Muscle layer of colon (tissue), 2 donors: ENCODE measurements at regions not wholly inside any gene's neighbourhood (a gene's known extent, or its start where the extent isn't known, plus 50 kb on each side); places are given as distances from the start of the nearest gene placed in this dataset.
"Not testable (repeated sequence)": the region's sequence is repeated elsewhere in the genome, so short reads cannot be mapped to it uniquely, and the experiment has no call there.

ENCODE experiments used
- H3K27ac ChIP-seq: one replicate; pipeline ENCODE4 v1.7.0; 2013; ENCODE audit warnings: low read depth, mild to moderate bottlenecking, low read length, moderate library complexity
- H3K27me3 ChIP-seq, 2 donors: one replicate each; pipeline ENCODE4 v1.7.0; 2013; ENCODE audit warnings: low read length in 2 of 2, mild to moderate bottlenecking in 2 of 2; ENCODE audit not compliant: insufficient read depth in 2 of 2, control insufficient read depth in 1 of 2
- H3K36me3 ChIP-seq: one replicate; pipeline ENCODE4 v1.7.0; 2013; ENCODE audit warnings: mild to moderate bottlenecking, low read length; ENCODE audit not compliant: insufficient read depth
- H3K4me1 ChIP-seq: one replicate; pipeline ENCODE4 v1.7.0; 2013; ENCODE audit warnings: mild to moderate bottlenecking, low read length; ENCODE audit not compliant: insufficient read depth
- H3K4me3 ChIP-seq, 2 donors: one replicate each; pipeline ENCODE4 v1.7.0; 2013; ENCODE audit warnings: low read length in 2 of 2, low read depth in 1 of 2, mild to moderate bottlenecking in 1 of 2, moderate library complexity in 1 of 2
- H3K9ac ChIP-seq: one replicate; pipeline ENCODE4 v1.7.0; 2013; ENCODE audit warnings: low read length
- H3K9me3 ChIP-seq: one replicate; pipeline ENCODE4 v1.7.0; 2013; ENCODE audit warnings: mild to moderate bottlenecking, low read length
- donor health status: abdominal sarcoma.
- donor health status: Adenocarcinoma of cecum.

DNA sequence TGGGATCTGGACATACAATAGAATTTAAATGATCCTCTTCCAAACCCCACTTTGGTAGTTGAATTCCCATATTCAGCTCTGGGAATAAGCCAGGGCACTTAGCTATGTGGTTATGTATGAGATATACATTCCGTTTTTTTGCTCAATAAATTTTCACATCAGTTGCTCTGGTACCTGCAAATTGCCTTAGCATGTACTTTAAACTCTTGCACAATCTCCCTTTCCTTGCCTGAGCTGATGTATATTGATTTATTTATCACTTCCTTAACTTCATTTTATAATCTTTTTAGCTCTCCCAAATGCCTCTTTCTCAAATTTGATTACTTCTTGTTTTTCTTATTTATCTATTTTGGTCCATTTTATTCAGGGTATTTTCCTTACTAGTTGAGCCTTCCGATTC is 90.1 kb upstream of the AGA start:
- no peak overlapping the region for H3K4me3 ChIP-seq
- H3K27me3 ChIP-seq = no peaks in the 10 kb centered on the region
- no peaks in the 10 kb centered on the region for H3K4me1 ChIP-seq
- H3K27ac ChIP-seq = no peak overlapping the region
- no peaks in the 10 kb centered on the region for H3K9me3 ChIP-seq
- no peaks in the 10 kb centered on the region for H3K36me3 ChIP-seq
- no peak overlapping the region for H3K9ac ChIP-seq

DNA sequence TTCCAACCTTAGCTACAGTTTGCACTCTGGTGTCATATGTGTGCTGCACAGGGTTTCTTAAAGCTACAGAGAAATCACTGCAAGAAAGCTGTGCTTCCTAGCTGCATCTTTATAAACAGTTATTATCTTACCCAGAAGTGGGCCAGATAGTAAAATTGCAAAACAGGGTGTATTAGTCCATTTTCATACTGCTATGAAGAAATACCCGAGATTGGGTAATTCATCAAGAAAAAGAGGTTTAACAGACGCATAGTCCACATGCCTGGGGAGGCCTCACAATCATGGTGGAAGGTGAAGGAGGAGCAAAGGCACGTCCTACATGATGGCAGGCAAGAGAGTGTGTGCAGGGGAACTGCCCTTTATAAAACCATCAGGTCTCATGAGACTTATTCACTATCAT is 92.6 kb upstream of the AGA start:
- H3K36me3 ChIP-seq, H3K27ac ChIP-seq, H3K9me3 ChIP-seq, H3K4me3 ChIP-seq, H3K4me1 ChIP-seq, H3K27me3 ChIP-seq, H3K9ac ChIP-seq: not testable (repeated sequence)

DNA sequence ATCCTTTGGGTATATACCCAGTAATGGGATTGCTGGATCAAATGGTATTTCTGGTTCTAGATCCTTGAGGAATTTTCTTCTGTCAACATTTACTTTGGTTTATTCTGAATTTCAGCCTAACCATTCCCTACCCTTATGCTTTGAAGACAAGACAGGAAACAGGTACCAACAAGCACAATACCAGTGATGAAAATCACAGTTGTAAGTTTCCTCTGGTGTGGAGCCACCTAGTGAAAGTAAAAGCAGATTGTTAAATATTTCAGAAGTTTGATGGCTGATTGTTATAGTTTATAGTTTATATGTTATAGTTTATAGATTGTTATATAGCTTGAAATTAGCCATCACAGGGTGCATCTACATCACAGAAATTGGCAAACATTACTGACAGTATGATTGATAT is 104.5 kb upstream of the AGA start:
- H3K27me3 ChIP-seq = no peaks in the 10 kb centered on the region
- no peak overlapping the region for H3K27ac ChIP-seq
- H3K9me3 ChIP-seq = no peaks in the 10 kb centered on the region
- no peak overlapping the region for H3K4me3 ChIP-seq
- no peaks in the 10 kb centered on the region for H3K36me3 ChIP-seq
- H3K4me1 ChIP-seq = no peaks in the 10 kb centered on the region
- no peak overlapping the region for H3K9ac ChIP-seq

DNA sequence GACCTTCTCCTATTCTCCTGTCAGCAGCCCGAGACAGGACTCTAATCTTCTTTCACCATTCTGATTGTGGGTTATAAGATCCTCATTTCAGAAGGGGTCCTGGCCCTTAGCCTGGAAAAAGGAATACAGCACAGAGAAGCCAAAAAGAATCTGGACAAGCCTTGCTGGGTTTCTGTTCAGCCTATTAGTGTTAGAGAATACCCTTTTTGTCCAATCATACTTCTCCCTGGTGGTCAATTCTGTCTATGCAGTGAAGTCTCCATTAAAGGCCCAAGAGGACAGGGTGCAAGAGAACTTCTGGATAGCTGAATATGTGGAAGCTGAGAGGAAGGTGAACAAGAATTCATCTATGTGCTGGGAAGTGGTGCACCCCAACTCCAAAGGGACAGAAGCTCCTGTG is 105.7 kb upstream of the AGA start:
- Histone ChIP-seq H3K9me3 (no peaks in the 10 kb centered on the region), H3K9ac (no peak overlapping the region), H3K27me3 (no peaks in the 10 kb centered on the region), H3K27ac (no peak overlapping the region), H3K36me3 (no peaks in the 10 kb centered on the region), H3K4me3 (no peak overlapping the region), H3K4me1 (no peaks in the 10 kb centered on the region)

DNA sequence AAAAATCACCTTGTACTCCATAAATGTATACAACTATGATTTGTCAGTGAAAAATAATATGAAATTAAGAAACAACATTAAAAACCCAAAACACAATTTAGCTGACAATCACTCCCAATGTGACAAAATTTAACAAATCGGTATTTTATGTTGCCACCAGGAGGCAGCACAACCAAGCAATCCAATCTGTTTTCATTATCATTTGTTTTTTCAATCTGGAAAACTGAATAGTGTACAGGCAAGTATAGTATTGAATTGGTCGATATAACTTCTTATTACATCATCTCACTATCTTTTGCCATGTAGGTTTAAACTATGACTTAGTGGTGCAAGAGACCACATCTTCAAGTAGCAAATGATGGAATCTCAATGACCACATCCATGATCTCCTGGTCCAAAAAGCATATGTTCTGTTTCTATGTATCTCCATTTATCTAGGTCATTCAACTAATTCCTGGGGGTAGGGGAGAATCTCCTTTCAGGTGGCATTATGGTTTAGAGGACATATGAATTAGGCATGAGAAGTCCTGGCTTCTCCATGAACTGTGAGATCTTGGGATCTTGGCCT is 112.9 kb upstream of the AGA start:
- Histone ChIP-seq H3K36me3 (no peaks in the 10 kb centered on the region), H3K4me3 (no peak overlapping the region), H3K4me1 (no peaks in the 10 kb centered on the region), H3K27ac (no peak overlapping the region), H3K27me3 (no peaks in the 10 kb centered on the region), H3K9ac (no peak overlapping the region), H3K9me3 (no peaks in the 10 kb centered on the region)

DNA sequence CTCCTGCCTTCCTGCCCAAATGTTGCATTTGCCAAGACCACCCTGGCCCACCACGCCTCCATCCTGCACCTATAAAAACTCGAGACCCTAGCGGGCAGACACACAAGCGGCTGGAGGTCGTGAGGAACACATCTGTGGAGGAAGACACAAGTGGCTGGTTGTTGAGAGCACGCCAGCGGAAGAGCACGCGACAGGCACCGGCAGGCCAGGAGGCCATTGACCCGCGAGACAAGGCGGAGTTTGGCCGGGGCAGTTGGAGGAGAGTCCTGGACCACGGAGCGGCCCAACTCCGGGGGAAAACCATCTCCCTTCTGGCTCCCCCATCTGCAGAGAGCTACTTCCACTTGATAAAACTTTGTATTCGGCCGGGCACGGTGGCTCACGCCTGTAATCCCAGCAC is 115.2 kb upstream of the AGA start:
- no peaks in the 10 kb centered on the region for H3K4me1 ChIP-seq
- H3K27me3 ChIP-seq = no peaks in the 10 kb centered on the region
- H3K9me3 ChIP-seq = no peaks in the 10 kb centered on the region
- H3K27ac ChIP-seq = no peak overlapping the region
- H3K36me3 ChIP-seq = no peaks in the 10 kb centered on the region
- H3K9ac ChIP-seq = no peak overlapping the region
- no peak overlapping the region for H3K4me3 ChIP-seq

DNA sequence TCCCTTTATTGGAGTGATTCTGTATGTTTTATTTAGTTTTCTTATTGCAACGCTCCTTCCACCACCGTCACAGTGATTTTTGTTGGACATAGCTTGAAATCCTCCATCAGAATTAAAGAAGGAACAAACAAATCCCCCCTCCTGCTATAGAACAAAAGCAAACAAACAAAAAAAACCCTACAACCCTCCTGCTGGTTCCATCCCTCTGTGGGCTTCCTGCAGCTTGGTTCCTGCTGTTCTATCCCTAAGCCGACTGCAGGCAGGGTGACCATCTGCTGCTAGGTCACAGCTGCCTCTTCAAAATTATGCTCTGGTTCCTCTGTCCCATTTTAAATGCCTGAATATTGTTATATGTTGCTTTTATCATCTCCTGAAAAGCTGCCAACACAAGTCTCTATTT is 116.8 kb upstream of the AGA start:
- Histone ChIP-seq H3K27ac (no peak overlapping the region), H3K36me3 (no peaks in the 10 kb centered on the region), H3K27me3 (no peaks in the 10 kb centered on the region), H3K4me1 (no peaks in the 10 kb centered on the region), H3K4me3 (no peak overlapping the region), H3K9me3 (no peaks in the 10 kb centered on the region), H3K9ac (no peak overlapping the region)

DNA sequence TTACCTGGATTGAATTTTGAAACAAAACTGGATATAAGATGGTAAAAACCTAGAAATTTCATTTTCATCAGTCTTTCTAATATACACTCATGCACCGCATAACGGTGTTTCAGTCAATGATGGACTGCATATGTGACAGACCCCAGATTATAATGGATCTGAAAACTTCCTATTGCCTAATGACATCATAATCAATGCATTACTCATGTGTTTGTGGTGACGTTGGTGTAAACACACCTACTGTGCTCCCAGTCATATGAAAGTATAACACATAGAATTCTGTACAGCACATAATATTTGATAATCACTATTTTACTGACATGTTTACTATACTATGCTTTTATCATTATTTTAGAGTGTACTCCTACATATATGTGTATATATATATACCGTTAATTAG is 119.9 kb upstream of the AGA start:
- Histone ChIP-seq H3K27me3 (no peaks in the 10 kb centered on the region), H3K4me1 (no peaks in the 10 kb centered on the region), H3K36me3 (no peaks in the 10 kb centered on the region), H3K27ac (no peak overlapping the region), H3K4me3 (no peak overlapping the region), H3K9ac (no peak overlapping the region), H3K9me3 (no peaks in the 10 kb centered on the region)

DNA sequence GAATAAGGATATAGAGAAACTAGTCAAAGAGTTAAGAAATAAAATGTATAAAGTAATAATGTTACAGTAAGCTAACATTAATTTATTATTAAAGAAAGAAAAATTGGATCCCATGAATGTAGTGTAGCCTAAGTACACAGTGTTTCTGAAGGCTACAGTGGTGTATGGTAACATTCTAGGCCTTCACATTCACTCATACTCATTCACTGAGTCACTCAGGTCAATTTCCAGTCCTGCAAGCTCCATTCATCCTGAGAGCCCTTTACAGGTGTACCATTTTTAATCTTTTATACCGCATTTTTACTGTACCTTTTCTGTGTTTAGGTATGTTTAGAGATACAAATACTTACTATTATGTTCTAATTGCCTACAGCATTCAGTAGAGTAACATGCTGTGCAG is 120.6 kb upstream of the AGA start:
- Histone ChIP-seq H3K9me3 (no peaks in the 10 kb centered on the region), H3K36me3 (no peaks in the 10 kb centered on the region), H3K27ac (no peak overlapping the region), H3K4me3 (no peak overlapping the region), H3K9ac (no peak overlapping the region), H3K27me3 (no peaks in the 10 kb centered on the region), H3K4me1 (no peaks in the 10 kb centered on the region)

DNA sequence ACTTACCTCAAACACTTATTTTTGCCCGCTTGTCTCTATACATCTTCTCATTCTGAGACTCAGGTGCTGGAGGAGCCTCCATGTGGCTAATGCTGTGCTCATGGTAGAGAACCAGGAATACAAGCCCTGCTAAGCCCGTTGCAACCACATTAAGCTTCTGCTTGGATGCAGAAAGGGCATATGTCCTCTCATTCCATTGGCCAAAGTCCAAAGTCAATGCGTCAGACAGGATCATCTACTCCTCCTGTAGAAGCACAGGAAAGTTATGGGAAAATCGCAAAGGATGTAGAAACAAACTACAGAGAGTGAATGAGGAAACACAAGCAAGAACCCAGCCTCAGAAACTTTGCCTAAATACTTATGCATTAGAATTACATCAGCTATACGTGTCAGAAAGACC is 124.5 kb upstream of the AGA start:
- Histone ChIP-seq H3K27me3 (no peaks in the 10 kb centered on the region), H3K36me3 (no peaks in the 10 kb centered on the region), H3K4me1 (no peaks in the 10 kb centered on the region), H3K27ac (no peak overlapping the region), H3K9me3 (no peaks in the 10 kb centered on the region), H3K9ac (no peak overlapping the region), H3K4me3 (no peak overlapping the region)

DNA sequence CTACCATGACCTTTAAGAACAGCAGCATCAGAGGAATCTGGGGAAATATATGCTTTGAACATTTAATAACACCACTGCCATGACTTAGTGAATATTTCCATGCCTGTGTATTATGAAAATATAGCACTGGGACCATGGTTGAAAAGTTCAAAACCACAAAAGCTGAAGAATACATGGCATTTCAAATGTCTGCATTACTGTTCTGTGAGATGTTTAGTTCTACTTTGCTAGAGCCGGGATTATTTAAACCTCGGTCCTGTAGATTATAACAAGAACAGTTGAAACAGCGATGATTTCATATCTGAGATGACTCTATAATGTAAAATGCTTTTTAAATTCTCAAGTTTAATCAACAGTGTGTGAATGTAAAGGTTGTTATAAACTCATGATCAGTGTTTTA is 126.7 kb upstream of the AGA start:
- Histone ChIP-seq H3K9me3 (no peaks in the 10 kb centered on the region), H3K36me3 (no peaks in the 10 kb centered on the region), H3K4me1 (no peaks in the 10 kb centered on the region), H3K27me3 (no peaks in the 10 kb centered on the region), H3K9ac (no peak overlapping the region), H3K4me3 (no peak overlapping the region), H3K27ac (no peak overlapping the region)

DNA sequence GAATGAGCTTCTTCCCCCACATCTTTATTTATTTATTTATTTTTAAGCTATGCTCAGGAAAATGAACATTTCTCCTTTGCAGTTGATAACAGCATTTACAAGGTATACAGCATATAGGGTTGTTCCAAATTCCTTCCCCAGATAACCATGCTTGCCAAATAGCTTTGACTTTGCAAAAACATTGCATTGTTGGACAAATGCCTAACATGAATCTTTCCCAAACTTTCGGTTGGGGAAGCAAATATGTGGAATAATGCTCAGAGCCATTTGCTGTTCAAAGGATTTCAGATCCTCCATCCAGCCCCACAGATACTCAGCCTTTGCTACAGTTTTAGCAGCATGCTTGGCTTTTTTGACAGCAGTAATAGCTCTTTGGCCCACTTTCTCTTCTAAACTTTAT is 127.2 kb upstream of the AGA start:
- Histone ChIP-seq H3K27ac (no peak overlapping the region), H3K4me1 (no peaks in the 10 kb centered on the region), H3K36me3 (no peaks in the 10 kb centered on the region), H3K9me3 (no peaks in the 10 kb centered on the region), H3K27me3 (no peaks in the 10 kb centered on the region), H3K4me3 (no peak overlapping the region), H3K9ac (no peak overlapping the region)
